ENCODE measurements at regions not wholly inside any gene's neighbourhood (a gene's known extent, or its start where the extent isn't known, plus 50 kb on each side); places are given as distances from the start of the nearest gene placed in this dataset.
"Not testable (repeated sequence)": the region's sequence is repeated elsewhere in the genome, so short reads cannot be mapped to it uniquely, and the experiment has no call there.

- DNase-seq (ENCODE audit: insufficient read length, low spot score), result peak; percentile 31
- TF ChIP-seq TAF1 (IDR thresholded peaks at IDR 0.05; ENCODE audit: low read depth, low read length) (no peak), POLR2A (IDR thresholded peaks at IDR 0.05; ENCODE audit: low read depth, low read length) (no peak), POU2F2 (IDR thresholded peaks at IDR 0.05; ENCODE audit: low read depth, low read length) (no peak), PAX5 (IDR thresholded peaks at IDR 0.05; ENCODE audit: insufficient read depth, low read length, severe bottlenecking) (no peak), SPI1 (IDR thresholded peaks at IDR 0.05; ENCODE audit: low read depth, low read length) (no peak)
- FAIRE-seq, result peak; percentile 60
Observed at GRCh38 chr14:65847075-65847847, 434.7 kb downstream of the FUT8 start.

- DNase-seq (ENCODE audit: insufficient read length, low spot score); FAIRE-seq: not testable (repeated sequence)
Observed at GRCh38 chr14:65847931-65848330, 435.4 kb downstream of the FUT8 start.

- DNase-seq (ENCODE audit: insufficient read length, low spot score), result no peak
- TF ChIP-seq POU2F2 (IDR thresholded peaks at IDR 0.05; ENCODE audit: low read depth, low read length), result no peak
- TF ChIP-seq SPI1 (IDR thresholded peaks at IDR 0.05; ENCODE audit: low read depth, low read length), result no peak
- no peak for TF ChIP-seq TAF1 (IDR thresholded peaks at IDR 0.05; ENCODE audit: low read depth, low read length)
- no peak for TF ChIP-seq POLR2A (IDR thresholded peaks at IDR 0.05; ENCODE audit: low read depth, low read length)
- TF ChIP-seq PAX5 (IDR thresholded peaks at IDR 0.05; ENCODE audit: insufficient read depth, low read length, severe bottlenecking), result no peak
- no peak for TF ChIP-seq POLR2AphosphoS5 (IDR thresholded peaks at IDR 0.05; ENCODE audit: low read depth, low read length)
- FAIRE-seq, result no peak
Observed at GRCh38 chr14:65849091-65849490, 436.6 kb downstream of the FUT8 start.

- TF ChIP-seq SPI1 (IDR thresholded peaks at IDR 0.05; ENCODE audit: low read depth, low read length), result peak; percentile 27; the same call in 1 of the 2 replicates
- no peak for TF ChIP-seq POU2F2 (IDR thresholded peaks at IDR 0.05; ENCODE audit: low read depth, low read length)
- no peak for TF ChIP-seq POLR2AphosphoS5 (IDR thresholded peaks at IDR 0.05; ENCODE audit: low read depth, low read length)
- no peak for TF ChIP-seq TAF1 (IDR thresholded peaks at IDR 0.05; ENCODE audit: low read depth, low read length)
- TF ChIP-seq POLR2A (IDR thresholded peaks at IDR 0.05; ENCODE audit: low read depth, low read length), result no peak
- no peak for DNase-seq (ENCODE audit: insufficient read length, low spot score)
- no peak for FAIRE-seq
Observed at GRCh38 chr14:65849558-65849957, 437.0 kb downstream of the FUT8 start.

- no peak for DNase-seq (ENCODE audit: insufficient read length, low spot score)
- FAIRE-seq, result no peak
- TF ChIP-seq POLR2A (IDR thresholded peaks at IDR 0.05; ENCODE audit: low read depth, low read length) (no peak), POU2F2 (IDR thresholded peaks at IDR 0.05; ENCODE audit: low read depth, low read length) (no peak), PAX5 (IDR thresholded peaks at IDR 0.05; ENCODE audit: insufficient read depth, low read length, severe bottlenecking) (no peak), TAF1 (IDR thresholded peaks at IDR 0.05; ENCODE audit: low read depth, low read length) (no peak), POLR2AphosphoS5 (IDR thresholded peaks at IDR 0.05; ENCODE audit: low read depth, low read length) (no peak), SPI1 (IDR thresholded peaks at IDR 0.05; ENCODE audit: low read depth, low read length) (no peak)
Observed at GRCh38 chr14:65850429-65851135, 438.1 kb downstream of the FUT8 start.

GRCh38 chr14:65852689-65853088, 440.2 kb downstream of the FUT8 start:
- FAIRE-seq (no peak), DNase-seq (ENCODE audit: insufficient read length, low spot score) (no peak)
- no peak for TF ChIP-seq POLR2AphosphoS5 (IDR thresholded peaks at IDR 0.05; ENCODE audit: low read depth, low read length)
- TF ChIP-seq TAF1 (IDR thresholded peaks at IDR 0.05; ENCODE audit: low read depth, low read length), result no peak
- no peak for TF ChIP-seq PAX5 (IDR thresholded peaks at IDR 0.05; ENCODE audit: insufficient read depth, low read length, severe bottlenecking)
- no peak for TF ChIP-seq POU2F2 (IDR thresholded peaks at IDR 0.05; ENCODE audit: low read depth, low read length)
- no peak for TF ChIP-seq POLR2A (IDR thresholded peaks at IDR 0.05; ENCODE audit: low read depth, low read length)
- TF ChIP-seq SPI1 (IDR thresholded peaks at IDR 0.05; ENCODE audit: low read depth, low read length), result no peak

- FAIRE-seq, result no peak
- no peak for TF ChIP-seq PAX5 (IDR thresholded peaks at IDR 0.05; ENCODE audit: insufficient read depth, low read length, severe bottlenecking)
- no peak for TF ChIP-seq SPI1 (IDR thresholded peaks at IDR 0.05; ENCODE audit: low read depth, low read length)
- no peak for TF ChIP-seq TAF1 (IDR thresholded peaks at IDR 0.05; ENCODE audit: low read depth, low read length)
- TF ChIP-seq POLR2AphosphoS5 (IDR thresholded peaks at IDR 0.05; ENCODE audit: low read depth, low read length), result no peak
- no peak for TF ChIP-seq POU2F2 (IDR thresholded peaks at IDR 0.05; ENCODE audit: low read depth, low read length)
- TF ChIP-seq POLR2A (IDR thresholded peaks at IDR 0.05; ENCODE audit: low read depth, low read length), result no peak
- no peak for DNase-seq (ENCODE audit: insufficient read length, low spot score)
Observed at GRCh38 chr14:65853407-65853955, 441.0 kb downstream of the FUT8 start.

- no peak for FAIRE-seq
- no peak for DNase-seq (ENCODE audit: insufficient read length, low spot score)
- TF ChIP-seq POLR2A (IDR thresholded peaks at IDR 0.05; ENCODE audit: low read depth, low read length), result no peak
- TF ChIP-seq PAX5 (IDR thresholded peaks at IDR 0.05; ENCODE audit: insufficient read depth, low read length, severe bottlenecking), result no peak
- TF ChIP-seq SPI1 (IDR thresholded peaks at IDR 0.05; ENCODE audit: low read depth, low read length), result no peak
- no peak for TF ChIP-seq POU2F2 (IDR thresholded peaks at IDR 0.05; ENCODE audit: low read depth, low read length)
- TF ChIP-seq TAF1 (IDR thresholded peaks at IDR 0.05; ENCODE audit: low read depth, low read length), result no peak
- TF ChIP-seq POLR2AphosphoS5 (IDR thresholded peaks at IDR 0.05; ENCODE audit: low read depth, low read length), result no peak
Observed at GRCh38 chr14:65854215-65854614, 441.7 kb downstream of the FUT8 start.

GRCh38 chr14:65860956-65861611, 448.6 kb downstream of the FUT8 start:
- DNase-seq (ENCODE audit: insufficient read length, low spot score) (no peak), FAIRE-seq (no peak)
- no peak for TF ChIP-seq TAF1 (IDR thresholded peaks at IDR 0.05; ENCODE audit: low read depth, low read length)
- no peak for TF ChIP-seq POLR2AphosphoS5 (IDR thresholded peaks at IDR 0.05; ENCODE audit: low read depth, low read length)
- no peak for TF ChIP-seq SPI1 (IDR thresholded peaks at IDR 0.05; ENCODE audit: low read depth, low read length)
- no peak for TF ChIP-seq PAX5 (IDR thresholded peaks at IDR 0.05; ENCODE audit: insufficient read depth, low read length, severe bottlenecking)
- no peak for TF ChIP-seq POLR2A (IDR thresholded peaks at IDR 0.05; ENCODE audit: low read depth, low read length)
- no peak for TF ChIP-seq POU2F2 (IDR thresholded peaks at IDR 0.05; ENCODE audit: low read depth, low read length)

Data from GM12891 (cell line).